ENCODE measurements at regions not wholly inside any gene's neighbourhood (a gene's known extent, or its start where the extent isn't known, plus 50 kb on each side); places are given as distances from the start of the nearest gene placed in this dataset.
A peak's percentile ranks its signal among the peaks of the same experiment; 100 is the strongest.

DNA sequence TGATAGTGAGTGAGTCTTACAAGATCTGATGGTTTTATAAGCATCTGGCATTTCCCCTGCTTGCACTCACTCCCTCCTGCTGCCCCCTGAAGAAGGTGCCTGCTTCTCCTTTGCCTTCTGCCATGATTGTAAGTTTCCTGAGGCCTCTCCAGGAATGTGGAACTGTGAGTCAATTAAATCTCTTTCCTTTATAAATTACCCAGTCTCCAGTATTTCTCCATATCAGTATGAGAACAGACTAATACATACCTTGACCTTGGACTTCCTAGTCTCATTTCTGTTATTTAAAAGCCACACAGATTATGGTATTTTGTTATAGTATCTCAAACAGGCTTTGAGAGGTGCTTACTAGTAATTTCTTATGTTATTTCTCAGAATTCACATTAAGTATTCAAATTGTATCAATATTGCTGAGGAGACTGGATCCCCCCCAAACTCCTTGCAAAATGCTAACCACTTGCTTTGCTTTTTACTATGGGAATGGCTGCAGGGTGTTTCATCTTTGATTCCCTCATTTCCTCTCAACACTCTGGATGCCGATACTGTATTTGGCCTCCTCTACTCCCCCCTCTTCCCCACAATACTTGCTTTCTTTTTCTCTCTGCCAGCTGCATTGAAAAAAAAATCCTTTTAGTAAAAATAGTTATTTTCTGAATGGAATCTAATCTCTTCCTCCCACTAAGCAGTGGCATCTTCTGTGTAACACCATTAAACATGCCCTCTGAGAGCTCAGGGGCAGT lies 96.9 kb upstream of the WLS start:
- no peak overlapping the region for H3K4me3 ChIP-seq (ENCODE audit: control insufficient read depth, low read depth, low read length)
- no peak for DNase-seq (ENCODE audit: low read depth)
- TF ChIP-seq, protein P1, sequence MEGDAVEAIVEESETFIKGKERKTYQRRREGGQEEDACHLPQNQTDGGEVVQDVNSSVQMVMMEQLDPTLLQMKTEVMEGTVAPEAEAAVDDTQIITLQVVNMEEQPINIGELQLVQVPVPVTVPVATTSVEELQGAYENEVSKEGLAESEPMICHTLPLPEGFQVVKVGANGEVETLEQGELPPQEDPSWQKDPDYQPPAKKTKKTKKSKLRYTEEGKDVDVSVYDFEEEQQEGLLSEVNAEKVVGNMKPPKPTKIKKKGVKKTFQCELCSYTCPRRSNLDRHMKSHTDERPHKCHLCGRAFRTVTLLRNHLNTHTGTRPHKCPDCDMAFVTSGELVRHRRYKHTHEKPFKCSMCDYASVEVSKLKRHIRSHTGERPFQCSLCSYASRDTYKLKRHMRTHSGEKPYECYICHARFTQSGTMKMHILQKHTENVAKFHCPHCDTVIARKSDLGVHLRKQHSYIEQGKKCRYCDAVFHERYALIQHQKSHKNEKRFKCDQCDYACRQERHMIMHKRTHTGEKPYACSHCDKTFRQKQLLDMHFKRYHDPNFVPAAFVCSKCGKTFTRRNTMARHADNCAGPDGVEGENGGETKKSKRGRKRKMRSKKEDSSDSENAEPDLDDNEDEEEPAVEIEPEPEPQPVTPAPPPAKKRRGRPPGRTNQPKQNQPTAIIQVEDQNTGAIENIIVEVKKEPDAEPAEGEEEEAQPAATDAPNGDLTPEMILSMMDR (conservative IDR thresholded peaks at IDR 0.05; ENCODE audit: control insufficient read depth, insufficient read depth, low read depth, low read length) = no peak

DNA sequence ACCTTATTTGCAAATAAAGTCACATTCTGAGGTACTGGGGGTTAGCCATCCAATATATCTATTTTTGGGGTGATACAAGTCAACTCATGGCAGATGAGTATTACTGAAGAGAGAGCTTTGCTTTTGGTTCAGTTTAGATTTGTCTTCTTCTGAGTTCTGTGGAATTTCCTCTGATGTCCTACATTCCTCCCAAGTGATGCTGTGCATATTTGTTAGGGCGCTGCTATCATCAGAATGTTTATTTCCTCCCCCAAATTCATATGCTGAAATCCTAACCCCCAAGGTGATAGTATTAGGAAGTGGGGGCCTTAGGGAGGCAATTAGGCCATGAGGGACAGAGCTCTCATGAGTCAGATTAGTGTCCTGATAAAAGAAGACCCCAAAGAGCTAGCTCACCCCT lies 96.2 kb upstream of the WLS start:
- no peak for DNase-seq (ENCODE audit: low read depth)

DNA sequence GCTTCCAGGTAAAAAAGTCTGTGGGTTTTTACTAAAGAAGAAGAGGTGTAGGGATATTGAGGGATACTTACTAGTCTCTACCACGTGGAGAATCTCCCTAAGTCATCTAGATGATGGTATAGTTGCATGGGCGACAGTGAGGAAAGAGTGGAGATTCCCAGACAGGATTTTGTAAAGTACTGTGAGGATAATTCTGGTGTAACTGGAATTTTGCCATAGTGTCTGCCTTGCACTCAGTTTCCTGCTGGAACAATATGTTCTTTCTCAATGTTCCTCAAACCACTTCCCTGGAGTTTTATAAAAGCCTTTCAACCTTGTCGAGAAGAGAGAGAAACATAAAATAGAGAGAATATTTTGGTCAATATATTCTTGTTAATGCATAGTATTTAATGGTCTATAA lies 95.1 kb upstream of the WLS start:
- H3K4me3 ChIP-seq (ENCODE audit: control insufficient read depth, low read depth, low read length) = no peak overlapping the region
- DNase-seq (ENCODE audit: low read depth) = peak; percentile 81
- TF ChIP-seq, protein P1 (conservative IDR thresholded peaks at IDR 0.05; ENCODE audit: control insufficient read depth, insufficient read depth, low read depth, low read length) = no peak

More for the DNA sequence above, 96.2 kb upstream of the WLS start:
- H3K4me3 ChIP-seq (ENCODE audit: control insufficient read depth, low read depth, low read length) = no peak overlapping the region
- TF ChIP-seq, protein P1 (conservative IDR thresholded peaks at IDR 0.05; ENCODE audit: control insufficient read depth, insufficient read depth, low read depth, low read length) = no peak

DNA sequence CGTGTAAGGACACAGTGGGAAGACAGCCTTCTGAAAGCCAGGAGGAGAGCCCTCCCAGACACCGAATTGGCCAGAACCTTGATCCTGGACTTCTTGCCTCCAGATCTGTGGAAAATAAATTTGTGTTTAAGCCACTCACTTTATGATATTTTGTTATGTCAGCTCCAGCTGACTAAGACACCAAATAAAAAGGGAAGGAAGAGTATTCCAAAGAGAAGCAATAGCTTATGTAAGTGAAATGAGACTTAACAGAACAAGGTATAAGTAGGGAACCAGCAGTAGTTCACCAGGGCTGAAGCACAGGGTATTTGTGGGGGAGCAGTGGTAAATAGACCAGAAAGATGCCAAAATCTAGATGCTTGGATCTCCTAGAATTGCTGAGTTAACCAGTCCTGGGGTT lies 94.2 kb upstream of the WLS start:
- TF ChIP-seq, protein P1 (conservative IDR thresholded peaks at IDR 0.05; ENCODE audit: control insufficient read depth, insufficient read depth, low read depth, low read length) = no peak
- no peak for DNase-seq (ENCODE audit: low read depth)
- no peak overlapping the region for H3K4me3 ChIP-seq (ENCODE audit: control insufficient read depth, low read depth, low read length)

DNA sequence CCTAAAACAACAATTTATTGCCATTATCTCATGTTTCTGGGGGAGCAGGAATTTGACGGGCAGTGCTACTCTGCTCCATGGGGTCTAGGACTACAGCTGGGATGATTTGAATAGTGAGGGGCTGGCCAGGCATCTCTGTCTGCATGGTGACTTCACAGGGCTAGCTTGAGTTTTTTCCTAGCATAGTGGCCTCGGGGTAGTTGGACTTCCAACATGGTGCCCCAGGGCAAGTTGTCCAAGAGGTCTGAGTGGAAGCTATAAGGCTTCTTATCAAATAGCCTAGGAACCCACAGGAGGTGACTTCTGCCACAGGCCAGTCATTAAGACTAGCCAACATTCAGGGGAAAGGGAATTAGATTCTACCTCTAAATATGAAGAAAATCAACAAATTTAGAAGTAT lies 92.0 kb upstream of the WLS start:
- H3K4me3 ChIP-seq (ENCODE audit: control insufficient read depth, low read depth, low read length) = no peak overlapping the region
- no peak for DNase-seq (ENCODE audit: low read depth)
- TF ChIP-seq, protein P1 (conservative IDR thresholded peaks at IDR 0.05; ENCODE audit: control insufficient read depth, insufficient read depth, low read depth, low read length) = no peak

DNA sequence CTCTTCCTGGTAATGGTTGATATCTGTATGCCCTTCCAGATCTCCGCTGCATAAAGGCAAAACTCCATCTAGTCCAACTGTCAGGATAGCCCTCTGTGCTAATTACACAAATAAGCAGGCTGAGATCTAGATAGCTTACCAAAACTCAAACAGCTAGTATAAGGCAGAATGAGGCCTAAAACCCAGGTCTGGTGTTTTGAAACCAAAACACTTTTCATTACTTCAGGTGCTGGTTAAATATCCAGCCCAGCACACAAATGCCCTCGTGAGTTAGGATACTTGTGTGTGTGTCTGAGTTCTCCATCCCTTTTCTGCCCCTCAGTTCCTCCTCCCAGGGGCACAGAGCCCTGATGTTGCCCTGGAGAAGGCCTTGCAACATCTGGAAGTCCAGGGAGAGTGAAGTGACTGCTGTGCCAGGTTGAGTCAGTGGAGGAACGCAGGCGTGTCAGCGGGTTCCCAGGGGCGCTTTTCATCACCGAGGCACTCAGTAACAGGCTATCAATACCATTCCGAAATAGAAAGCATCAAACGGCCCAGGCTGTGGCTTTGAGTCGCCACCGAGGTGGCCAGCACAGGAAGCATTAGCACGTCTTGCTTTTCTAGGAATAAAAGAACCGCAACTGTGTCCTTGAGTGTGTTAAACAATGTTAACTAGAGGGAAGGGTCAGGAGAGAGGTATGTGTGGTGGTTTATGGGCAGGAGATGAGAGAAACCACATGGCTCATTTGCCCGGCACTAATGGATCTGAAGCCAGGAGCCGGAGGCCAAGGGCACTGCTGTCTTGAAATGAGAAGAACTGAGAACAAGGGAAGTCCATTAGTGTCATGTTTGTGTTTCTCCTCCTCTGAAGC lies 90.7 kb upstream of the WLS start:
- H3K4me3 ChIP-seq (ENCODE audit: control insufficient read depth, low read depth, low read length) = no peak overlapping the region
- TF ChIP-seq, protein P1 (conservative IDR thresholded peaks at IDR 0.05; ENCODE audit: control insufficient read depth, insufficient read depth, low read depth, low read length) = no peak
- peak; percentile 84 for DNase-seq (ENCODE audit: low read depth)

Data from fibroblast of mammary gland (primary cell).